ENCODE measurements at regions not wholly inside any gene's neighbourhood (a gene's known extent, or its start where the extent isn't known, plus 50 kb on each side); places are given as distances from the start of the nearest gene placed in this dataset.

DNA sequence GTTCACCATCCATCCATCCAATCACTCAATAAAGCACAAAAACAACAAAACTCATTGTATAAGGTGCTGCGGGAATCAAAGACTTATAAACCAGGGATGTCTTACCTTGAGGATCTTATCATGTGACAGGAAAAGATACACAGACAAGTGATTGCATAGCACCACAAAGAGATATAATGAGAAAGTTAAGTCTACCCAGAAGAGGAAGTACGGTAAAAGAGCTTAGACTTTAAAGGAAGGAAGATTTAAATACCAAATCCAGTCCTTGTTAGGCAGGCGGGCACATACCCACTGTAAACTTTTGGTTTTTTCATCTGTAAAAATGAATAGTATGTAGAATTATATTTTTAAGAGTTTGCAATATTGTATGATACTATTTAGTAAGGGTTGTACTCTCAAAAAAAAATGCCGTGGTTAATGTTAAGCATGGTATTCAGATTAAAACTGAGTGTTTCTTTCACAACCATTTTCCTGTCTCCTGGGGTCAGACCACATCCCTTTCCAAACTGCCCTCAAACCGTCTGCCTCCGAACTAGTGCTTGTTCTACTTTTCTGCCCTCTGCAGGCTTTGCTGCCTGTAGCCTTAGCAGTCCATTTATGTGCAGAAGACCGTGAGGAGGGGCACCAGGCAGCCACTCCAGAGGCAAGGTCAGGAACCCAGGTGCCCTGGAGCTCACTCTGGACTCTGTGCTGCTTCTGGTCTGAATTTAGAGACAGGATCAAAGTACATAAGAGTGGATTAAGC, 179.5 kb upstream of the SYNDIG1 start:
- TF ChIP-seq, protein P1, sequence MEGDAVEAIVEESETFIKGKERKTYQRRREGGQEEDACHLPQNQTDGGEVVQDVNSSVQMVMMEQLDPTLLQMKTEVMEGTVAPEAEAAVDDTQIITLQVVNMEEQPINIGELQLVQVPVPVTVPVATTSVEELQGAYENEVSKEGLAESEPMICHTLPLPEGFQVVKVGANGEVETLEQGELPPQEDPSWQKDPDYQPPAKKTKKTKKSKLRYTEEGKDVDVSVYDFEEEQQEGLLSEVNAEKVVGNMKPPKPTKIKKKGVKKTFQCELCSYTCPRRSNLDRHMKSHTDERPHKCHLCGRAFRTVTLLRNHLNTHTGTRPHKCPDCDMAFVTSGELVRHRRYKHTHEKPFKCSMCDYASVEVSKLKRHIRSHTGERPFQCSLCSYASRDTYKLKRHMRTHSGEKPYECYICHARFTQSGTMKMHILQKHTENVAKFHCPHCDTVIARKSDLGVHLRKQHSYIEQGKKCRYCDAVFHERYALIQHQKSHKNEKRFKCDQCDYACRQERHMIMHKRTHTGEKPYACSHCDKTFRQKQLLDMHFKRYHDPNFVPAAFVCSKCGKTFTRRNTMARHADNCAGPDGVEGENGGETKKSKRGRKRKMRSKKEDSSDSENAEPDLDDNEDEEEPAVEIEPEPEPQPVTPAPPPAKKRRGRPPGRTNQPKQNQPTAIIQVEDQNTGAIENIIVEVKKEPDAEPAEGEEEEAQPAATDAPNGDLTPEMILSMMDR (IDR thresholded peaks at IDR 0.05; ENCODE audit: poor library complexity): no peak
- no peak for TF ChIP-seq EZH2 (IDR thresholded peaks at IDR 0.05; ENCODE audit: borderline replicate concordance)
- TF ChIP-seq EZH2phosphoT487 (IDR thresholded peaks at IDR 0.05; ENCODE audit: low read depth, severe bottlenecking, unreplicated experiment): no peak

Measured in hepatocyte (in vitro differentiated cells).